Smooth muscle cell (in vitro differentiated cells): ENCODE measurements at regions not wholly inside any gene's neighbourhood (a gene's known extent, or its start where the extent isn't known, plus 50 kb on each side); places are given as distances from the start of the nearest gene placed in this dataset.

Experiments used
- DNase-seq: peaks from one replicate; lab custom pipeline; 2025; ENCODE audit not compliant: unreplicated experiment; lab: John Stamatoyannopoulos, UW
- H2AFZ ChIP-seq: fragments of 200-600 bp; sonication (generic); 2 replicates; pipeline ENCODE4 v1.6.0; 2016; ENCODE audit warnings: antibody characterized with exemption, low read depth, mild to moderate bottlenecking
- H3F3A ChIP-seq: fragments of 200-600 bp; sonication (generic); 2 replicates; pipeline ENCODE4 v1.6.0; 2017; ENCODE audit warnings: antibody characterized with exemption, low read depth
- H3K27ac ChIP-seq: fragments of 200-600 bp; sonication (generic); 2 replicates; pipeline ENCODE4 v1.5.1; 2016; ENCODE audit warnings: low read depth, mild to moderate bottlenecking
- H3K27me3 ChIP-seq: fragments of 200-600 bp; sonication (generic); 2 replicates; pipeline ENCODE4 v1.6.1; 2016; ENCODE audit warnings: low read depth, mild to moderate bottlenecking
- H3K36me3 ChIP-seq: fragments of 200-600 bp; sonication (generic); 2 replicates; pipeline ENCODE4 v1.5.1; 2016; ENCODE audit warnings: low read depth
- H3K4me1 ChIP-seq: fragments of 200-600 bp; sonication (generic); 2 replicates; pipeline ENCODE4 v1.5.1; 2016; ENCODE audit warnings: low read depth
- H3K4me2 ChIP-seq: fragments of 200-600 bp; sonication (generic); 2 replicates; pipeline ENCODE4 v1.6.0; 2016; ENCODE audit warnings: mild to moderate bottlenecking
- H3K4me3 ChIP-seq: fragments of 200-600 bp; sonication (generic); 2 replicates; pipeline ENCODE4 v1.5.1; 2016; ENCODE audit warnings: mild to moderate bottlenecking
- H3K79me2 ChIP-seq: fragments of 200-600 bp; sonication (generic); 2 replicates; pipeline ENCODE4 v1.6.0; 2016; ENCODE audit warnings: low read depth, mild to moderate bottlenecking
- H3K9ac ChIP-seq: fragments of 200-600 bp; sonication (generic); 2 replicates; pipeline ENCODE4 v1.6.0; 2016; ENCODE audit warnings: low read depth
- H3K9me3 ChIP-seq: fragments of 200-600 bp; sonication (generic); replicated peaks from 2 replicates; pipeline ENCODE4 v1.5.1; 2016; ENCODE audit warnings: low read depth
- H4K20me1 ChIP-seq: fragments of 200-600 bp; sonication (generic); 2 replicates; pipeline ENCODE4 v1.6.0; 2016; ENCODE audit warnings: low read depth
- WGBS: methylation state at CpG from one replicate; pipeline ENCODE4 v1.1.7; 2016; ENCODE audit warnings: low lambda C conversion rate; 5-methylcytosine and 5-hydroxymethylcytosine counted together
- TF ChIP-seq, protein P1 (sequence below): fragments of 200-600 bp; sonication (generic); IDR thresholded peaks from 2 replicates; pipeline ENCODE4 v1.5.1; 2017; ENCODE audit warnings: borderline replicate concordance, mild to moderate bottlenecking, antibody characterized with exemption; ENCODE audit not compliant: insufficient read depth, poor library complexity, severe bottlenecking

DNA sequence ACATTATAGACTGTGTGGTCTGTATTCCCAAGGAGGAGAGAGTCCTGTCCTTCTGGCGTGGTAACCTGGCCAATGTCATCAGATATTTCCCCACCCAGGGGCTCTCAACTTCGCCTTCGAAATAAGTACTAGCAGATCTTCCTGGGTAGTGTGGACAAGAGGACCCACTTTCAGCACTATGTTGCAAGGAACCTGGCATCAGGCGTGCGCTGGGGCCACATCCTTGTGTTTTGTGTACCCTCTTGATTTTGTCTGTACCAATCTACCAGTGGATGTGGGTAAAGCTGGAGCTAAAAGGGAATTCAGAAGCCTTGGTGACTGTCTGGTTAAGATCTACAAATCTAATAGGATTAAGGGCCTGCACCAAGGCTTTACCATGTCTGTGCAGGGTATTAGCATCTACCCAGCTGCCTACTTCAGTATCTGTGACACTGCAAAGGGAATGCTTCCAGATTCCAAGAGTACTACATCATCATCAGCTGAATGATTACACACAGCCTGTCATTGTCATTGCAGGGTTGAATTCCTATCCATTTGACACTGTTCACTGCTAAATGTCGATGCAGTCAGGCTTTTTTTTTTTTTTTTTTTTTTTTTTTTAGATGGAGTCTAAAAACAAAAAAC is 148.0 kb downstream of the PRR20E start:
- WGBS = 77% methylated on average over 6 of the region's 6 CpGs
- Histone ChIP-seq H3K4me3 (no peak overlapping the region), H3K9ac (no peak overlapping the region), H3K27me3 (no peaks in the 10 kb centered on the region), H3K4me2 (no peak overlapping the region), H3K9me3 (no peaks in the 10 kb centered on the region), H3K79me2 (no peaks in the 10 kb centered on the region), H2AFZ (no peak overlapping the region), H4K20me1 (no peaks in the 10 kb centered on the region), H3F3A (no peaks in the 10 kb centered on the region), H3K36me3 (no peaks in the 10 kb centered on the region), H3K4me1 (peaks cover 5% of the 10 kb centered on the region), H3K27ac (no peak overlapping the region)
- TF ChIP-seq, protein P1, sequence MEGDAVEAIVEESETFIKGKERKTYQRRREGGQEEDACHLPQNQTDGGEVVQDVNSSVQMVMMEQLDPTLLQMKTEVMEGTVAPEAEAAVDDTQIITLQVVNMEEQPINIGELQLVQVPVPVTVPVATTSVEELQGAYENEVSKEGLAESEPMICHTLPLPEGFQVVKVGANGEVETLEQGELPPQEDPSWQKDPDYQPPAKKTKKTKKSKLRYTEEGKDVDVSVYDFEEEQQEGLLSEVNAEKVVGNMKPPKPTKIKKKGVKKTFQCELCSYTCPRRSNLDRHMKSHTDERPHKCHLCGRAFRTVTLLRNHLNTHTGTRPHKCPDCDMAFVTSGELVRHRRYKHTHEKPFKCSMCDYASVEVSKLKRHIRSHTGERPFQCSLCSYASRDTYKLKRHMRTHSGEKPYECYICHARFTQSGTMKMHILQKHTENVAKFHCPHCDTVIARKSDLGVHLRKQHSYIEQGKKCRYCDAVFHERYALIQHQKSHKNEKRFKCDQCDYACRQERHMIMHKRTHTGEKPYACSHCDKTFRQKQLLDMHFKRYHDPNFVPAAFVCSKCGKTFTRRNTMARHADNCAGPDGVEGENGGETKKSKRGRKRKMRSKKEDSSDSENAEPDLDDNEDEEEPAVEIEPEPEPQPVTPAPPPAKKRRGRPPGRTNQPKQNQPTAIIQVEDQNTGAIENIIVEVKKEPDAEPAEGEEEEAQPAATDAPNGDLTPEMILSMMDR = no peak
- DNase-seq = no peak

DNA sequence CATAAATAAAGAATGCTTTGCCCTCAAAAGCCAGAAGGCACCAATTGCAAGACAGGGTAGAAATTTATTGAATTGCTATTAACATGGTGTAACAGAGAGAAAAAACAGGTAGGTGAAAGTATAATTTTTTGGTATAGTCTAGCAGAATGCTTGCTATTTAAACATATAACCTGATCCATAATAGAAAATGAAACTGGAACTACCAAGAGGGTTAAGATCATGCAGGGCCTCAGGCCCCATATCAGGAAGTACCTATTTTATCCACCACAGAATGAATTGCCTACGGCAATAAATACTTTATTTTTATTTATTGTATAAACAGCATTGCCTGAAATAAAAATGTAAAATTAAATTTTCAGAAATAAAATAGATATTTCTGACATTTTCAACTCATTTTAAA is 159.5 kb downstream of the PRR20E start:
- no peak overlapping the region for H3K4me3 ChIP-seq
- no peak for DNase-seq
- H2AFZ ChIP-seq = no peak overlapping the region
- no peaks in the 10 kb centered on the region for H3K9me3 ChIP-seq
- no peaks in the 10 kb centered on the region for H3K36me3 ChIP-seq
- no peaks in the 10 kb centered on the region for H3K79me2 ChIP-seq
- H3K4me2 ChIP-seq = no peak overlapping the region
- H3F3A ChIP-seq = no peaks in the 10 kb centered on the region
- no peak overlapping the region for H3K9ac ChIP-seq
- H3K27me3 ChIP-seq = no peaks in the 10 kb centered on the region
- 95% methylated on average over 1 of the region's 1 CpG for WGBS
- TF ChIP-seq, protein P1 = no peak
- H4K20me1 ChIP-seq = no peaks in the 10 kb centered on the region
- no peaks in the 10 kb centered on the region for H3K4me1 ChIP-seq
- no peak overlapping the region for H3K27ac ChIP-seq

DNA sequence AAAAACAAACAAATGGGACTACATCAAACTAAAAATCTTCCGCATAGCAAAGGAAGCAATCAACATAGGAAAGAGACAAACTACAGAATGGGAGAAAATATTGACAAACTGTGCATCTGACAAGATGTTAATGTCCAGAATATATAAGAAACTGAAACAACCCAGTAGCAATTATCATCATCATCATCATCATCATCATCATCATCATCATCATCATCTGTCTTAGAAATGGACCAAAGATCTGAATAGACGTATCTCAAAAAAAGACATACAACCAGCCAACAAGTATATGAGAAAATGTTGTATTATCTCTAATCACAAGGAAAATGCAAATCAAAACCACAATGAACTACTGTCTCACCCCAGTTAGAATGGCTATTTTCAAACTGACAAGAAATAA is 173.9 kb downstream of the PRR20E start:
- H2AFZ ChIP-seq = no peak overlapping the region
- no peak overlapping the region for H3K4me2 ChIP-seq
- WGBS = 96% methylated on average over 2 of the region's 2 CpGs
- TF ChIP-seq, protein P1 = no peak
- no peaks in the 10 kb centered on the region for H3K27me3 ChIP-seq
- H3F3A ChIP-seq = no peaks in the 10 kb centered on the region
- H3K79me2 ChIP-seq = no peaks in the 10 kb centered on the region
- H3K36me3 ChIP-seq = no peaks in the 10 kb centered on the region
- no peaks in the 10 kb centered on the region for H4K20me1 ChIP-seq
- no peaks in the 10 kb centered on the region for H3K4me1 ChIP-seq
- DNase-seq = no peak
- no peak overlapping the region for H3K9ac ChIP-seq
- no peak overlapping the region for H3K27ac ChIP-seq
- H3K9me3 ChIP-seq = no peaks in the 10 kb centered on the region
- no peak overlapping the region for H3K4me3 ChIP-seq

DNA sequence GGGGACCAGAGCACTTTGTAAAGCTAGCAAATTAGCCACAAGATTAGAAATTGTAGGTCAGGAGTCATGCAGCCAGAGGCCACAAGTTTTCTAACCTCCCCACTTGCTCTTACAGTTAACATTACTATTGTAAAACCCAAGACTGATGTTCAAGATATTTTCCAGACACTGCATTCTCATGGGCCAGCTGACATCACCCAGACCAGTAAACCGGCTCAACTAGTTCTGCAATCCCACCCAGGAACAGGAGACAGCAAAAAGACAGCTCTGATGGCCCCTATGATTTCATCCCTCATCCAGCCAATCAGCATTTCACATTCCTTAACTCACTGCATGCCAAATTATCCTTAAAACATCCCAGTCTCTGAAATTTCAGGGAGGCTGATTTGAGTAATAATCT is 178.5 kb downstream of the PRR20E start:
- H3F3A ChIP-seq = no peaks in the 10 kb centered on the region
- no peak overlapping the region for H3K4me3 ChIP-seq
- H3K9ac ChIP-seq = no peak overlapping the region
- no peaks in the 10 kb centered on the region for H3K27me3 ChIP-seq
- H2AFZ ChIP-seq = no peak overlapping the region
- no peaks in the 10 kb centered on the region for H4K20me1 ChIP-seq
- peak overlapping the region; percentile 52 for H3K27ac ChIP-seq
- H3K9me3 ChIP-seq = no peaks in the 10 kb centered on the region
- no peaks in the 10 kb centered on the region for H3K36me3 ChIP-seq
- TF ChIP-seq, protein P1 = no peak
- no peaks in the 10 kb centered on the region for H3K4me1 ChIP-seq
- H3K79me2 ChIP-seq = no peaks in the 10 kb centered on the region
- DNase-seq = no peak
- no peak overlapping the region for H3K4me2 ChIP-seq
- 4% methylated on average over 1 of the region's 1 CpG for WGBS
